ENCODE measurements at regions not wholly inside any gene's neighbourhood (a gene's known extent, or its start where the extent isn't known, plus 50 kb on each side); places are given as distances from the start of the nearest gene placed in this dataset.

GRCh38 chr7:106561666-106562411 is 99.1 kb downstream of the CCDC71L start:
- TF ChIP-seq, protein P1, sequence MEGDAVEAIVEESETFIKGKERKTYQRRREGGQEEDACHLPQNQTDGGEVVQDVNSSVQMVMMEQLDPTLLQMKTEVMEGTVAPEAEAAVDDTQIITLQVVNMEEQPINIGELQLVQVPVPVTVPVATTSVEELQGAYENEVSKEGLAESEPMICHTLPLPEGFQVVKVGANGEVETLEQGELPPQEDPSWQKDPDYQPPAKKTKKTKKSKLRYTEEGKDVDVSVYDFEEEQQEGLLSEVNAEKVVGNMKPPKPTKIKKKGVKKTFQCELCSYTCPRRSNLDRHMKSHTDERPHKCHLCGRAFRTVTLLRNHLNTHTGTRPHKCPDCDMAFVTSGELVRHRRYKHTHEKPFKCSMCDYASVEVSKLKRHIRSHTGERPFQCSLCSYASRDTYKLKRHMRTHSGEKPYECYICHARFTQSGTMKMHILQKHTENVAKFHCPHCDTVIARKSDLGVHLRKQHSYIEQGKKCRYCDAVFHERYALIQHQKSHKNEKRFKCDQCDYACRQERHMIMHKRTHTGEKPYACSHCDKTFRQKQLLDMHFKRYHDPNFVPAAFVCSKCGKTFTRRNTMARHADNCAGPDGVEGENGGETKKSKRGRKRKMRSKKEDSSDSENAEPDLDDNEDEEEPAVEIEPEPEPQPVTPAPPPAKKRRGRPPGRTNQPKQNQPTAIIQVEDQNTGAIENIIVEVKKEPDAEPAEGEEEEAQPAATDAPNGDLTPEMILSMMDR (IDR thresholded peaks at IDR 0.05) = no peak
- TF ChIP-seq POLR2AphosphoS5 (IDR thresholded peaks at IDR 0.05) (no peak), EP300 (IDR thresholded peaks at IDR 0.05) (no peak)
